Mesendoderm (in vitro differentiated cells): ENCODE measurements at regions not wholly inside any gene's neighbourhood (a gene's known extent, or its start where the extent isn't known, plus 50 kb on each side); places are given as distances from the start of the nearest gene placed in this dataset.
"Not testable (repeated sequence)": the region's sequence is repeated elsewhere in the genome, so short reads cannot be mapped to it uniquely, and the experiment has no call there.

Experiments
- DNase-seq: peaks from one replicate; pipeline ENCODE4 v3.0.0; 2013
- H2AK5ac ChIP-seq: 2 replicates; pipeline ENCODE4 v1.6.1; 2013; ENCODE audit warnings: low read length, inconsistent platforms
- H2BK120ac ChIP-seq: 2 replicates; pipeline ENCODE4 v1.6.1; 2013; ENCODE audit warnings: low read depth, mild to moderate bottlenecking, low read length, moderate library complexity, mixed read lengths
- H2BK15ac ChIP-seq: replicated peaks from 2 replicates; pipeline ENCODE4 v1.6.1; 2013; ENCODE audit warnings: low read depth, mild to moderate bottlenecking, moderate library complexity
- H2BK5ac ChIP-seq: 2 replicates; pipeline ENCODE4 v1.6.1; 2013; ENCODE audit warnings: low read length, inconsistent platforms
- H3K18ac ChIP-seq: 2 replicates; pipeline ENCODE4 v1.6.1; 2013; ENCODE audit warnings: mild to moderate bottlenecking, low read length, mixed read lengths
- H3K23ac ChIP-seq: one replicate; pipeline ENCODE4 v1.6.1; 2013; ENCODE audit warnings: low read length
- H3K27ac ChIP-seq: 2 replicates; pipeline ENCODE4 v1.5.1; 2013; ENCODE audit warnings: low read depth, mild to moderate bottlenecking, inconsistent platforms, low read length, moderate library complexity
- H3K27me3 ChIP-seq: 2 replicates; pipeline ENCODE4 v1.6.1; 2013; ENCODE audit warnings: low read length, control low read depth, mild to moderate bottlenecking, inconsistent platforms; ENCODE audit not compliant: insufficient read depth, poor library complexity
- H3K36me3 ChIP-seq: 2 replicates; pipeline ENCODE4 v1.6.1; 2013; ENCODE audit warnings: low read length, inconsistent platforms; ENCODE audit not compliant: control insufficient read depth, insufficient read depth
- H3K4ac ChIP-seq: one replicate; pipeline ENCODE4 v1.6.1; 2013; ENCODE audit warnings: low read depth, mild to moderate bottlenecking, low read length, moderate library complexity
- H3K4me1 ChIP-seq: 2 replicates; pipeline ENCODE4 v1.6.1; 2013; ENCODE audit warnings: low read depth, low read length, inconsistent platforms; ENCODE audit not compliant: control insufficient read depth
- H3K4me2 ChIP-seq: 2 replicates; pipeline ENCODE4 v1.6.1; 2013; ENCODE audit warnings: low read length
- H3K4me3 ChIP-seq: 2 replicates; pipeline ENCODE4 v1.5.1; 2013; ENCODE audit warnings: mild to moderate bottlenecking, low read length
- H3K56ac ChIP-seq: one replicate; pipeline ENCODE4 v1.6.1; 2013; ENCODE audit warnings: low read length
- H3K79me1 ChIP-seq: 2 replicates; pipeline ENCODE4 v1.6.1; 2013; ENCODE audit warnings: low read length, inconsistent platforms
- H3K79me2 ChIP-seq: 2 replicates; pipeline ENCODE4 v1.6.1; 2013; ENCODE audit warnings: mild to moderate bottlenecking, low read length; ENCODE audit not compliant: control insufficient read depth, insufficient read depth
- H3K9ac ChIP-seq: 2 replicates; pipeline ENCODE4 v1.6.1; 2013; ENCODE audit warnings: low read length, inconsistent platforms
- H4K5ac ChIP-seq: one replicate; pipeline ENCODE4 v1.6.1; 2013; ENCODE audit warnings: low read length
- H4K8ac ChIP-seq: one replicate; pipeline ENCODE4 v1.6.1; 2013; ENCODE audit warnings: low read depth, mild to moderate bottlenecking, control low read depth, low read length, moderate library complexity
- WGBS: extraction: QIAGEN DNeasy Blood & Tissue Kit; methylation state at CpG from one replicate; pipeline ENCODE4 v1.1.7; 2013; ENCODE audit warnings: low lambda C conversion rate, missing lambda C conversion rate; ENCODE audit not compliant: insufficient coverage; ENCODE audit errors: extremely low coverage; 5-methylcytosine and 5-hydroxymethylcytosine counted together

- H3K79me1 ChIP-seq, H2BK5ac ChIP-seq, H3K18ac ChIP-seq, H2BK120ac ChIP-seq, H3K79me2 ChIP-seq, H3K56ac ChIP-seq, H4K5ac ChIP-seq, H3K27me3 ChIP-seq, H3K9ac ChIP-seq, H3K4me2 ChIP-seq, DNase-seq, H3K4me3 ChIP-seq, H2AK5ac ChIP-seq, H3K27ac ChIP-seq, H3K36me3 ChIP-seq, H2BK15ac ChIP-seq, H3K4me1 ChIP-seq, H4K8ac ChIP-seq, H3K4ac ChIP-seq, H3K23ac ChIP-seq: not testable (repeated sequence)
- no CpG with 5 or more reads among the region's 8 CpGs for WGBS
Measured at GRCh38 chr11:64439772-64440491, 81.0 kb downstream of the RPS6KA4 start.

- H3K4ac ChIP-seq = no peak overlapping the region
- H3K4me2 ChIP-seq = no peak overlapping the region
- no peak overlapping the region for H4K5ac ChIP-seq
- H3K79me2 ChIP-seq = no peaks in the 10 kb centered on the region
- no peak overlapping the region for H4K8ac ChIP-seq
- no peaks in the 10 kb centered on the region for H3K4me1 ChIP-seq
- H2AK5ac ChIP-seq = no peak overlapping the region
- no CpG with 5 or more reads among the region's 11 CpGs for WGBS
- no peak overlapping the region for H3K23ac ChIP-seq
- H3K27ac ChIP-seq = no peak overlapping the region
- H3K36me3 ChIP-seq = no peaks in the 10 kb centered on the region
- no peak overlapping the region for H3K9ac ChIP-seq
- H3K79me1 ChIP-seq = no peaks in the 10 kb centered on the region
- no peak overlapping the region for H3K18ac ChIP-seq
- H3K4me3 ChIP-seq = no peak overlapping the region
- no peaks in the 10 kb centered on the region for H3K27me3 ChIP-seq
- no peak overlapping the region for H2BK120ac ChIP-seq
- H2BK5ac ChIP-seq = no peak overlapping the region
- H3K56ac ChIP-seq = no peak overlapping the region
- no peak for DNase-seq
- H2BK15ac ChIP-seq = no peak overlapping the region
Measured at GRCh38 chr11:64441127-64441526, 82.2 kb downstream of the RPS6KA4 start.

DNA sequence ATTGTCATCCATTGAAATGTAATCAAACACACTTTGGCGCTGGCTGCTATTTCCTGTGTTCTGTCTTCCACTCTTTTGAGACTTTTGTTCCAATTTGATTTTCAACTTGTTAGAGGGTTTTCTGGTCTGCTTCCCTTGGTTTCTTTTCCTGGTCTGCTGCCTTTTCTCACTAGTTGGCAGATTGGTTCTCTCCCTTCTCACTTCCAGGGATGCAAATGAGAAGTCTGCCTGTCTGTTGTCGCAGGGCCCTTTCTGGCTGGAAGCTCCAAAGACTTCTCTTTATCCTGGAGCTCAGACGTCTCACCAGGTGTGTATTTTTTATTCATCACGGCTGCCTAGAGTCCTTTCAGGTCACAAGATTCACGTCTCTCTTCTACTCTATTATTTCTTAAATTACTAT, 84.0 kb downstream of the RPS6KA4 start:
- no peak overlapping the region for H3K4ac ChIP-seq
- no CpG with 5 or more reads among the region's 5 CpGs for WGBS
- no peak overlapping the region for H3K4me3 ChIP-seq
- no peak overlapping the region for H3K4me2 ChIP-seq
- no peak overlapping the region for H3K27ac ChIP-seq
- H4K8ac ChIP-seq = no peak overlapping the region
- H2AK5ac ChIP-seq = no peak overlapping the region
- H2BK15ac ChIP-seq = no peak overlapping the region
- no peak overlapping the region for H2BK5ac ChIP-seq
- no peak overlapping the region for H4K5ac ChIP-seq
- no peak overlapping the region for H3K56ac ChIP-seq
- no peaks in the 10 kb centered on the region for H3K79me1 ChIP-seq
- DNase-seq = no peak
- H3K23ac ChIP-seq = no peak overlapping the region
- H3K36me3 ChIP-seq = no peaks in the 10 kb centered on the region
- no peaks in the 10 kb centered on the region for H3K4me1 ChIP-seq
- H2BK120ac ChIP-seq = no peak overlapping the region
- H3K79me2 ChIP-seq = no peaks in the 10 kb centered on the region
- H3K27me3 ChIP-seq = no peaks in the 10 kb centered on the region
- H3K9ac ChIP-seq = no peak overlapping the region
- H3K18ac ChIP-seq = no peak overlapping the region

- H2BK120ac ChIP-seq = no peak overlapping the region
- no peak overlapping the region for H3K23ac ChIP-seq
- H2BK15ac ChIP-seq = no peak overlapping the region
- H3K27me3 ChIP-seq = no peaks in the 10 kb centered on the region
- no peak overlapping the region for H3K4me2 ChIP-seq
- H3K9ac ChIP-seq = no peak overlapping the region
- no peak overlapping the region for H3K56ac ChIP-seq
- no peaks in the 10 kb centered on the region for H3K36me3 ChIP-seq
- no peak overlapping the region for H4K8ac ChIP-seq
- H3K79me1 ChIP-seq = no peaks in the 10 kb centered on the region
- no peak overlapping the region for H3K4ac ChIP-seq
- H3K27ac ChIP-seq = no peak overlapping the region
- no peak overlapping the region for H2AK5ac ChIP-seq
- peak; percentile 78 for DNase-seq
- no peak overlapping the region for H3K4me3 ChIP-seq
- no peaks in the 10 kb centered on the region for H3K79me2 ChIP-seq
- H2BK5ac ChIP-seq = no peak overlapping the region
- H3K4me1 ChIP-seq = no peaks in the 10 kb centered on the region
- H3K18ac ChIP-seq = no peak overlapping the region
- no peak overlapping the region for H4K5ac ChIP-seq
- WGBS = no CpG with 5 or more reads among the region's 4 CpGs
Measured at GRCh38 chr11:64444838-64445441, 86.0 kb downstream of the RPS6KA4 start.

GRCh38 chr11:64445651-64446050, 86.7 kb downstream of the RPS6KA4 start:
- no CpG with 5 or more reads among the region's 4 CpGs for WGBS
- Histone ChIP-seq H3K27me3 (no peaks in the 10 kb centered on the region), H3K4ac (no peak overlapping the region), H3K79me1 (no peaks in the 10 kb centered on the region), H3K9ac (no peak overlapping the region), H3K18ac (no peak overlapping the region), H2AK5ac (no peak overlapping the region), H3K23ac (no peak overlapping the region), H4K8ac (no peak overlapping the region), H3K4me3 (no peak overlapping the region), H3K27ac (no peak overlapping the region), H3K56ac (no peak overlapping the region), H2BK5ac (no peak overlapping the region), H3K4me1 (no peaks in the 10 kb centered on the region), H4K5ac (no peak overlapping the region), H2BK15ac (no peak overlapping the region), H3K4me2 (no peak overlapping the region), H3K79me2 (no peaks in the 10 kb centered on the region), H2BK120ac (no peak overlapping the region), H3K36me3 (no peaks in the 10 kb centered on the region)
- no peak for DNase-seq
